BE2C (cell line): ENCODE measurements at regions not wholly inside any gene's neighbourhood (a gene's known extent, or its start where the extent isn't known, plus 50 kb on each side); places are given as distances from the start of the nearest gene placed in this dataset.

Experiments used
- DNase-seq: peaks from one replicate; pipeline ENCODE4 v3.0.0-alpha.2; 2020
- H3K27me3 ChIP-seq: fragments of 250-450 bp; sonication (Bioruptor Pico); 2 replicates; pipeline ENCODE4 v1.5.1; 2020; ENCODE audit warnings: mild to moderate bottlenecking
- H3K36me3 ChIP-seq: fragments of 250-450 bp; sonication (Bioruptor Pico); 2 replicates; pipeline ENCODE4 v1.5.1; 2020; ENCODE audit warnings: mild to moderate bottlenecking
- H3K4me1 ChIP-seq: fragments of 250-450 bp; sonication (Bioruptor Pico); 2 replicates; pipeline ENCODE4 v1.5.1; 2020
- H3K4me3 ChIP-seq: 2 replicates; pipeline ENCODE4 v1.5.1; 2011; ENCODE audit warnings: low read depth, low read length
- H3K9me3 ChIP-seq: fragments of 250-450 bp; sonication (Bioruptor Pico); 2 replicates; pipeline ENCODE4 v1.5.1; 2020
- CTCF ChIP-seq: IDR thresholded peaks from 2 replicates; pipeline ENCODE4 v1.5.1; 2012; ENCODE audit warnings: mild to moderate bottlenecking, low read depth, low read length

DNA sequence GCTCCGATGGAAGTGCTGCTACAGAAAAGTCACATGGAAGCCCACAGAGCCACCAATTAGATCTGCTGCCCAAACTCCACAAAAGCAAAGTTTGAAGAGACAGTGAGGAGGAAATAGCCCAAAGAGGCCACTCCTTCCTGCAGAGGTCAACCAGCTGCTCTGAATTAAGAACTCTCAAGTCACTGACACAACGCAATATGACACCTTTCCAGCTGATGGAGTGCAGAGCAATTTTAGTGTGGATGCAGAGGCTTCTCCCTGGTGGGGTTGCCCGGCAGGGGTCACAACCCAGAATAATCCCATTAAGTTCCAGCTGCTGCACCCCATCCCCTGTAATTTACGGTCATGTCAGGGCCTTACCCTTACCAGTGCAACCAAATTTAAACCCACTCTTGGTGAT lies 361.9 kb upstream of the JARID2 start:
- no peak for TF ChIP-seq CTCF

GRCh38 chr6:14885498-14885897 lies 360.4 kb upstream of the JARID2 start:
- Histone ChIP-seq H3K27me3 (no peaks in the 10 kb centered on the region), H3K4me1 (no peaks in the 10 kb centered on the region), H3K9me3 (no peaks in the 10 kb centered on the region), H3K36me3 (no peaks in the 10 kb centered on the region), H3K4me3 (no peak overlapping the region)
- no peak for TF ChIP-seq CTCF
- DNase-seq, result no peak

More for the DNA sequence above, 361.9 kb upstream of the JARID2 start:
- no peak for DNase-seq
- Histone ChIP-seq H3K4me3 (no peak overlapping the region), H3K4me1 (no peaks in the 10 kb centered on the region), H3K27me3 (no peaks in the 10 kb centered on the region), H3K36me3 (no peaks in the 10 kb centered on the region), H3K9me3 (no peaks in the 10 kb centered on the region)

DNA sequence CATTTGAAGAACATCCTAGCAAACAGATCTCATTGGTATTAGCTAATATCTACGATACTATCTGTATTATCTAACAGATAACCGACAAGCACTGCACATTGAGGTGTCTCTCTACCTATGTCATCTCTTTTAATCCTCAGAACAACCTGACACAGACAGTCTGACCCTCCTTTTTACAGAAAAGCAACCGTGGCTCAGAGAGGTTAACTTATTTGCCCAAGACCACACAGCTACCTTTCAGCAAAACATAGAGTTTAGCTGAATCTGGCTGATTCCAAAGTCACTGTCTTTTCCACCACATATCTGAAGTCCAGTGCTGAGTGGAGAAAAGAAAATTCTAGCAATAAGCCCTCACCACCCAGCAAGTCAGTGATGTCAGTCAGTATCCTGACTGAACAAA lies 358.7 kb upstream of the JARID2 start:
- Histone ChIP-seq H3K9me3 (no peaks in the 10 kb centered on the region), H3K36me3 (no peaks in the 10 kb centered on the region), H3K4me3 (no peak overlapping the region), H3K27me3 (no peaks in the 10 kb centered on the region), H3K4me1 (no peaks in the 10 kb centered on the region)
- no peak for TF ChIP-seq CTCF
- DNase-seq, result no peak

DNA sequence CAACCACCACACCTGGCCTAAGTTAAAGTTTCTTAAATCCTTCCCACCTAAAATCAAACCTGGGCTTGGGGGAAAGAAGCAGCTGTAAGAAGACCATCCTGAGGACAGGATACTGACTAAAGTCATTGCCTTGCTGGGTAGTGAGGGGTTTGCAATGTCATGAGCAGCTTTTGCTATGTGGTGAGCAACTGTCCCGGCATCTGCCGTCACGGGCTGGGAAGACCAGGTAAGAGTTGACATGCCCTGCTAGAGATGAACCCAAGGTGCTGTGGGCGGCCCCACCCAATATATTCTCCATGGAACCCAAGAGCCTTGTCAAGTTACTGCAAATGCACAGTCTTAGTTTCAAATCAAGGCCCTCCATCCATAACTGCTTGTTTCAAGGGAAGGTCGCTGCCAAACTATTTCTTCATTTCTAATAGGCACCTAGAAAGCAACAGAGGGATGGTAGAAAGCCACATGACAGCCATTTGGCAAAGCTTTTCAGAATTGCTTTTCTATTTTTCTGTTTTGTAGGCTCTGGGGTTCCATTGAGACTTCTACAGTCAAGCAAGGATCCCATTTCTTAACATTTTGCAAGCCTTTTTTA lies 357.8 kb upstream of the JARID2 start:
- Histone ChIP-seq H3K36me3 (no peaks in the 10 kb centered on the region), H3K4me1 (no peaks in the 10 kb centered on the region), H3K9me3 (no peaks in the 10 kb centered on the region), H3K4me3 (no peak overlapping the region), H3K27me3 (no peaks in the 10 kb centered on the region)
- DNase-seq, result no peak
- no peak for TF ChIP-seq CTCF

- no peak for DNase-seq
- H3K36me3 ChIP-seq, result no peaks in the 10 kb centered on the region
- TF ChIP-seq CTCF, result no peak
Observed at GRCh38 chr6:14888575-14889000, 357.3 kb upstream of the JARID2 start.

DNA sequence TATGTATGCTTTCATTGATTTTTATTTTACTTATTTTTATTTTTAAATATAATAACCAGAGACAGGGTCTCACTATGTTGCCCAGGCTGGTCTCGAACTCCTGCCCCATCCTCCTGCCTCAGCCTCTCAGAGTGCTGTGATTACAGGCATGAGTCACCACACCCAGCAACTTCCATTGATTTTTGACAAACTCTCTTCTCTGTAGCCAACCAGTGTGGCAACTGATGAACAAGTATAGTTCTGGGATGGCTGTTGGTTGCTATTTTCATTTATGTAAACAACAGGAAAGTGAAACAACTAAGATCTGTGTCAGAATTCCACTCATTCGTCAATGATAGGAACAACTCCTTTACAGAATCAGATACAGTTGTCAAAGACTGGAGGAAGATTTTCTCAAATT lies 356.7 kb upstream of the JARID2 start:
- TF ChIP-seq CTCF, result no peak
- H3K4me3 ChIP-seq, result no peak overlapping the region
- H3K4me1 ChIP-seq, result no peaks in the 10 kb centered on the region
- H3K9me3 ChIP-seq, result no peaks in the 10 kb centered on the region
- no peak for DNase-seq
- H3K27me3 ChIP-seq, result no peaks in the 10 kb centered on the region
- H3K36me3 ChIP-seq, result no peaks in the 10 kb centered on the region

More at GRCh38 chr6:14888575-14889000, 357.3 kb upstream of the JARID2 start:
- H3K4me1 ChIP-seq, result no peaks in the 10 kb centered on the region
- H3K4me3 ChIP-seq, result no peak overlapping the region
- H3K27me3 ChIP-seq, result no peaks in the 10 kb centered on the region
- H3K9me3 ChIP-seq, result no peaks in the 10 kb centered on the region
